Activated CD4-positive, alpha-beta T cell treated with anti-CD3 and anti-CD28 coated beads, Interleukin-2, amount 50 U/mL, for 16 hours (primary cell): ENCODE measurements at regions not wholly inside any gene's neighbourhood (a gene's known extent, or its start where the extent isn't known, plus 50 kb on each side); places are given as distances from the start of the nearest gene placed in this dataset.
A peak's percentile ranks its signal among the peaks of the same experiment; 100 is the strongest.

ENCODE experiments used
- DNase-seq: peaks from one replicate; pipeline ENCODE4 v3.0.0-alpha.2; 2020

- no peak for DNase-seq
Observed at GRCh38 chr1:218164111-218164929, 120.8 kb upstream of the RRP15 start.

DNA sequence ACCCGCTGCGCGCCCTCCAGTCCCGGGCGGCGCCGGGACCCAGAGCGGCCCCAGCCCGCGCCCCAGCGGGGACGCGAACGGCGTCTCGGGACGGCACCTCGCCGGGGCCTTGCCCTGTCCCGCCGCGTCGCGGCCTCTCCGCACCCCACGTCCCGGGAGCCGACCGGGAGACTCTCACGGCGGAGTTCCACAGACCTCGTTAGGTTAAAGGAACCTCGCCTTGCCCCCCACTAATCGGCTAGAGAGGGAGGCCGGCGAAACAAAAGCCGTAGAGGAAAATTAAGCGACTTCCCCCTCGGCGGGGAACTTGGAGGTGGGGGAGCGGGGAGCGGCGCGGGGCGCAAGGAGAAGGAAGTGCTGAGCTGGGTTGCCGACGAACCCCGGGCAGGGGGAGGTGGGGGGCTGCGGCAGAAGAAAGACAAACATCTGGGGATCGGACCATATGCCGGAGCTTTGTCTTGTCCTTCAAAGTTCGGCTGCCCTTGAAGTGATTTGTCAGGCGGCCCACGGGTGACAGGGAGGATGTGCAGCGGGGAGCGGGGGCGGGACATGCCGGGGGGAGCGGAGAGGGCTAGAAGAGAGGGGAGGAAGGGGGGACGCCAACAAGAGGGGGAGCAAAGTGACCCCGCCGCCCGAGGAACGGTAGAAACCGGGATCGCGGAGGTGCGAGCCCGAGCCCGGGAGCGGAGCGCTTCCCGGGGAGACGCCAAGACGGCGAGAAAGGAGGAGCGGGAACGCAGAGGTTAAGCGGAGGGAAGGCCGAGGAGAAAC, 120.0 kb upstream of the RRP15 start:
- DNase-seq, result no peak

GRCh38 chr1:218165701-218166114, 119.4 kb upstream of the RRP15 start:
- no peak for DNase-seq

- DNase-seq, result no peak
Observed at GRCh38 chr1:218166268-218166945, 118.7 kb upstream of the RRP15 start.

DNA sequence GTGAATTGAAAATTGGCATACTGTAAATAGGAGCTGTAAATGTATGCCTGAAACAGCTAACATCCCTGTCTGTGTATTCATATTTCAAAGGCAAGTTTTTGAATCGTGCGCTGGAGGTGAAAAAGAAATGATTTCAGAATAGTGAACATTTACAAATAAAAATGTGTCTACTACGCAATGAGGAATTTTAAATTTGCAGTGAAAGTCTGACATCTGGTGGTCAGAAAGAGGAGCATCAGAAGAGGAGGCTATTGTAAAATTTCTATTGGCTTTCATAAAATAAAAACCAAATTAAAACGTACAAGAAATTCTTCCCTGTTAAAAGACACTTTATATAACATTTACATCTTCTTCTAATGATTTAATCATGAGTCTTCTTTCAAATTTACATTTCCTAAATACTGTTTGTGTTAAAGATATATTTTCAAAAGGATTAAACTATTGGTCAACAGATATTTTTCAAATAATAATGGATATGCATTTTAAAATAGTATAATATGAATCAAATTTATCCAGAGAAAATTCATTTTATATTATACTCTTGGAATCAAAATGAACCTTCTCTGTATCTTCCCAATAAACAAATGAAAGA, 113.7 kb upstream of the RRP15 start:
- peak; percentile 7 for DNase-seq

- DNase-seq, result no peak
Observed at GRCh38 chr1:218182455-218182854, 102.6 kb upstream of the RRP15 start.

DNA sequence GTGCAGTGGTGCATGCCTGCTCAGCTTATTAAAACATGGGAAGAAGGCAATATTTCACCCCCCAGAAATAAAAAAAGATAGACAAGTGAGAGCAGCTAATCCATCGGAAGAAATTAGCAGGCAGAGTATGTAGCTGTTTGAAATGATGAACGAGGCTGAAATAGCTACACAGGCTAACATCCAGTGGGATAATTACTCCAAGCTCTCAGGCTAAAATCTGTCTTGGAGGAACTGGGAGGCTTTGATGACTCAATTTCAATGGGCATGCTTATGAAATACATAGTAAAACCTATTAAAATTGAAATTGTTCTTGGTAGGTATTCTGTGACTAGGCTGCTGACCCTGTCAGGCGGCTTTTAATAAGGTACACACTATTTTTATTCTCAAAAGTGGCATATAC, 84.1 kb upstream of the RRP15 start:
- no peak for DNase-seq

DNA sequence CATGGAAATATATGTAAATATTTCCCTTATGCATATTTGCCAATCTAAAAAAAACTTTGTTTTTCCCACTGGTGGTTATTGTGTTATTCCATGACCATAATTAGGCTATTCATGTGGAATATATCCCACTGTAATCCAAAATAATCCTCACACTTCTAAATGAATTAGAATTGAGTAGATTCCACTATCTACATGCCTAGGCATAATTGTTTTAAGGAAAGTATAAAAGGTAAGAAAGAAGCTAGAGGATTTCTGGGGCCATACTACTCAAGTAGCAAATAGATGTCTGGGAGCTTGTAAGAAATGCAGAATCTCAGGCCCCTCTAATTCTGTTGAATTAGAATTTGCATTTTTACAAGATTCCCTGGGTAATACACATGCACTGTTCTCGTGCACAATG, 83.5 kb upstream of the RRP15 start:
- no peak for DNase-seq

DNA sequence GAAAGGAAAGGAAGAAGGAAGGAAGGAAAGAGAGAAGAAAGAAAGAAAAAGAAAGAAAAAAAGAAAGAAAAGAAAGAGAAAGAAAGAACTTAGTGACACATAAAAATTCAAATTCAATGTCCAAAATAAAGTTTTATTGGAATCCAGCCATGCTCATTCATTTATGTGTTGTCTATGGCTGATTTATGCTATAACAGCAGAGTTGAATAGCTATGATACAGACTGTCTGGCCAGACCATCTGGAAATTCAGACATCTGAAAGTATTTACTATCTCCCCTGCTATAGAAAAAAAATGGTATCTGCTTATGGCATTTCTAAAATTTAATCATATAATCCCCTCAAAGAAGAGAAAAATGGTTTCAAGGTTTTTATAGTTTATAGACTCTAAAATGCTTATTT, 79.4 kb upstream of the RRP15 start:
- no peak for DNase-seq

DNA sequence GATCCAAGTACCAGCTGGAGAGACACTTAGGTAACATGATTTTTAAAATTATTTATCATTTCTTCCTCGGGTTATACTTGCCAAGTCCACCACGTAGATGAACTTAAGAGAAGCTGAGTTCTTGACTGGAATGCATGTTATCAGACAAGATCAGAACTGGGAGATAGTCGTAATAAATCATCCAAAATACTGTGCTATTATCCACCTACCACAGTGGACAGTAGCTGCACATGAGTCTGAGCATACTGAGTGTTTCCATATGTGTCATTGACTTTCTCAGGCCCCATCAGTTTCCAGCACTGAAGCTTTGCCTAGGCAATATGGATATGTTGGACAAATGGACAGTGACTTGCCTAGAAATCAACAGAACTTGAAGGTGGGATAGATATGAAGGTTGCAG, 77.9 kb upstream of the RRP15 start:
- no peak for DNase-seq

DNA sequence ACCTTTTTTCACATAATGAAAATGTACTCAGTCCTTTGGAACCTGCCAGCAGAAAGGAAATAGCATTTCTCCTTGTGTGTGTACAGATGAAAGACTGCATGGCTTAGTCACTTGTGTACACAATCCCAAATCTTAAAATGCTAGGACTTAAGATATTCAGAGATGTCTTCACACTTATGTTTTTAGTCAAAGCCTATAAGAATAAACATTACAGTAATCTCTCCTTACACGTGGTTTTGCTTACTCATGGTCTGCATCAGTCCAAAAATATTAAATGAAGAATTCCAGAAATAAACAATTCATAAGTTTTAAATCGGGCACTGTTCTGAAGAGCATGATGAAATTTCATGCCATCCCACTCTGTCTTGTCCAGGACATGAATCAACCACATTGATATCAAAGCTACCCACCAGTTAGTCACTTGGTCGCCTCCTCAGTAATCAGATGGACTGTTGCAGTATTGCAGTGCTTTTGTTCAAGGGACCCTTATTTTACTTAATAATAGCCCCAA, 75.7 kb upstream of the RRP15 start:
- no peak for DNase-seq

- DNase-seq, result no peak
Observed at GRCh38 chr1:218211241-218211640, 73.9 kb upstream of the RRP15 start.

GRCh38 chr1:218217040-218217439, 68.1 kb upstream of the RRP15 start:
- no peak for DNase-seq

DNA sequence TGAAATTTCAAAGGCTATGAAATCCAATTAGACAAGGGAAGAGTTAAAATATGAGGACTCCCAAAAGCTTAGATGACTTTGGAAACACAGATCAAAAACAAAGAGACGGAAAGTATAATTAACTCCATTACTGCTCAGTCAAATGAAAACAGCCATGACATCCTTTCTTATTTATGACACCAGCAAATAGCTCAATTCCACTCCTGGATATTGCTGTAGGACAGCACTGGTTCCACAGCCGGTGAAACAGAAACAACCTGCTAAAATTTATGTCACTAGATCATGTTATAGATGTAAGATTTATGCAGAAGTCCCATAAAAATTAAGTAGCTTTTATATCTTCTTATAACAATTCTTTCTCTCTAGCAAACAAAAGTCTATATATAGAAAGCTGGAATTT, 65.6 kb upstream of the RRP15 start:
- DNase-seq, result no peak

DNA sequence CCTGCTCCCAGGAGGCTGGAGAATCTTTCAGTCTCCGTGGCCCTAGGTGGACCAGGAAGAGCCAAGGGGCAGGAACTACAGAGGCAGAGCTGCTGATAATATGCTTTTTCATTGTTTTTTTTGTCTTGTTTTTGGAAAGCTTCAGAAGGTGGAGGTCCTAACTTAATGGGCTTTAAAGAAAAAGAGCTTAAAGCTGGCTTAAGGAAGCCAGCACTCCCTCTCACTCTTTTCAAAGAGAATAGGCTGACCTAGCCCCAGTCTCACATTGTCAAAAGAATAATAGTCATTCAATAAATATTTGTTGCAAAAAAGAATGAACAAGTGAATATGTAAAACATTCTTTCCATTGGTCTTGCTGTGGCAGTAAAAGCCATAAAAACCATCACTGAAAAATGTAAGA, 61.0 kb upstream of the RRP15 start:
- DNase-seq, result no peak

DNA sequence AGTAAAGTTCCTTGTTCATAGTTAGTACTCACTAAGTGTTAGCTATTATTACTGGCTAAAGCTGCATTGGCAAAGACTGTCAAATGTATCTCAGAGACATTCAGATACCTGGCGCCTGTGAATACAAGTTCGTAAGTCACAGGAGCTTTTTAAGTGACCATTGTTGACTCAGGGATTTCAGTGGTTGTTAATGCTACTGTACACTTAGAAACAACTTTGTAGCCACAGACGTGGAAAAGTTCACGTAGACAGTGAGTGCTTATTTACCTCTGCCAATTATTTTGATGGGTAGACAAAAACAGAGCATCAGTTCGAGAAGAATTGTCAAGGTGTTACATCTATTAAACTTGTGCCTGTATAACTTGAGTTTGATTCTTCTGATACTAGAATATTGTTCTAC, 59.1 kb upstream of the RRP15 start:
- no peak for DNase-seq
